ENCODE measurements at regions not wholly inside any gene's neighbourhood (a gene's known extent, or its start where the extent isn't known, plus 50 kb on each side); places are given as distances from the start of the nearest gene placed in this dataset.

DNA sequence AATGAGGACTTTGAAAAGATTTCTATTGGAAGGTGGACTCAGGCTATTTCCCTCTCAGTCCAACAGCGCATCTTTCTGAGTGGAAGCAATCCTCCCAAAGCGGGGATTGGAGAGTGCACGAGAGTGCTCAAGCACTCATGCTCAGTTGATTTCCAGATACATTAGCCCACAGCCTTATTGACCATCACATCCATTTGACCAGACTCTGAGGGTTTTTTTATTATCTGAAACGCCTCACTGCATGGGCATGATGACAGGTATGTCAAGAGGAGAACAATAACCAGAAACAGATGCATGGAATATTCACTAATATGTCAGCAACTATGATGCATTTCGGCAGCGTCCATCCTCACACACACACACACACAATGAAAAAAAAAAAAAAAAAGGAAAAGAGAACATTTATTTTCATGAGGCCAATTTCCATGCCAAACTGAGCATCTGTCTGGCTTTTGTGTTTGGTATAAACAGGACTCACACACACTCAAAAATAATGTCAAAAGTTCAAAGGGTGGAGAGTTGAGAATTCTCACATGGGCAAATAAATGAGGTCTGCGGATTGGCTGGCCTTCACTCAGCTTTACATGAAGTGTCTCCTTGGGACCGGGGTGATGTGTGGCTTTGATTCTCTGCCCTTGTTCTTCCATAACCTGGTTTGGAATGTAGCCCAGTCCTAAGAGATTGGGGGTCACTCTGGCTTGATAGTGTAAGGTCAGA lies 371.6 kb downstream of the MCTP2 start:
- H3K4me3 ChIP-seq (ENCODE audit: low read depth, low read length) = no peak overlapping the region
- no peak for DNase-seq (ENCODE audit: low read depth)

DNA sequence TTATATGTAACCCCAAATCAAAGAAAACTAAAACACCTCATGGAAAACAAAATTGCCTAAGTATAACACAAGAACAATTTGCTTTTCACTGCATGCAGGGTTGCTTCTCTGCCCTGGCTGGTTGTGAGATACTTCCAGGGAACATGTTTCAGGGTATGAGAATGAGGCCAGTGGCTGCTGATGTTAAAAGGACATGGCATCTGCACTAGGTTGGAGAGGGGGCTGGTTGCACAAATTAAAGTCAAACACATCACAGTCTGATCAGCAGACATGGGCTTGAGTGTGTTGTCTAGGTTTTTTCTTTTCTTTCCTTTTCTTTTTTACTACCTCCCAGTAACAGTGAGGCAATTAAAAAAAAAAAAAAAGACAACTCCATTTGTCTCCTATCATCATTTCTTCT lies 374.9 kb downstream of the MCTP2 start:
- no peak for DNase-seq (ENCODE audit: low read depth)
- H3K4me3 ChIP-seq (ENCODE audit: low read depth, low read length) = no peak overlapping the region

GRCh38 chr15:94607176-94607654 lies 375.9 kb downstream of the MCTP2 start:
- no peak overlapping the region for H3K4me3 ChIP-seq (ENCODE audit: low read depth, low read length)
- no peak for DNase-seq (ENCODE audit: low read depth)

DNA sequence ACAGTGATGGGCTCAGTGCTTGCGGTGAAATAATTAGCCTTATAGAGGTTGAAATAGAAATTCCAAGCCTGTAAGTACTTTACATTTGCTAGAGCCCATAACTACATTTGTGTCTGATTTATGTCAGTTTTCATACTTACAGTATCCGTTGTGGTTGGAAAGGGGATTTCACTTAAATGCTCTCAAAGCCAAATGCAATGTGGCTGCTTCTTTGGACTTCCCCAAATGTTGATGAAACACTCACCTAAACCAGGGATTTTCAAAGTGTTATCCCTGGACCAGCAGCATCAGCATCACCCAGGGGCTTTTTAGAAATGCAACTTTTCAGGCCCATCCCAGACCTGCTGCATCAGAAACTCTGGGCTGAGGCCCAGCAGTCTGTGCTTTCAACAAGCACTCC lies 378.7 kb downstream of the MCTP2 start:
- H3K4me3 ChIP-seq (ENCODE audit: low read depth, low read length) = no peak overlapping the region
- no peak for DNase-seq (ENCODE audit: low read depth)

GRCh38 chr15:94610485-94610884 lies 379.1 kb downstream of the MCTP2 start:
- no peak overlapping the region for H3K4me3 ChIP-seq (ENCODE audit: low read depth, low read length)
- DNase-seq (ENCODE audit: low read depth) = no peak

DNA sequence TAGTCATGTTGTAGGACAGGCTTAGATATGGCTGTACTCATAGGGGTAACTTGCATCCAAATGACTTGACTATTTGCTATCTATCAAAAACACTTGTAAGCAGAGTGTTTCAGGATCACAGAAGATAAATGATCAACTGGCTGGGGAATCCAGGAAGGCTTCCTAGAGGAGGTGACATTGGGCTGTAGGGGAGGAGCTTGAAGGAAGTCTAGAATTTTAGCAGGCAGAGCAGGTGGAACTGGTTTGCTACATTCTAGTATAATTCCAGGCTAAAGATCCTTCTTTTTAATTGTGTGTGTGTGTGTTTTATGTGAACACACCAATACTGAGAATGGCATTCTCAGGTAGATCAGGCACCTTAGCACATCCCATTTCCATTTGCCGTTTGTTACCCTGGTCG lies 380.3 kb downstream of the MCTP2 start:
- DNase-seq (ENCODE audit: low read depth) = no peak
- no peak overlapping the region for H3K4me3 ChIP-seq (ENCODE audit: low read depth, low read length)

DNA sequence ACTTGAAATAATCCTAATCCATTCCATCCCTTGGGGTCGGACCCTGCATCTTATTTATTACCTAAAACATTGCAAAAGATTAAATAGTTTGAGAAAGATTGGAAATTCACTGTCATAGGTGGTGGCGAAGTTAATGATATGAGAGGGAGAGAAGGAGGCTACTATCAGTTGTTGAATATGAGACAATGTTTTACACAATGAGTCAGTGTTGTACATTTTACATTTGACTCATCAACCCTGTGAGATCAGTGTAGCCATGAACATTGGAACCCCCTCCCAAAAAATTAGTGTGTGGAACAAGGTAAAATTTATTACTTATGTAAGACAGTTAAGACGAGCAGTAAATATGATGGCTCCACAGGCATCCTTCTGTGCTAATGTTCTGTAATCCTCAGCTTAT lies 384.3 kb downstream of the MCTP2 start:
- DNase-seq (ENCODE audit: low read depth) = no peak
- no peak overlapping the region for H3K4me3 ChIP-seq (ENCODE audit: low read depth, low read length)

DNA sequence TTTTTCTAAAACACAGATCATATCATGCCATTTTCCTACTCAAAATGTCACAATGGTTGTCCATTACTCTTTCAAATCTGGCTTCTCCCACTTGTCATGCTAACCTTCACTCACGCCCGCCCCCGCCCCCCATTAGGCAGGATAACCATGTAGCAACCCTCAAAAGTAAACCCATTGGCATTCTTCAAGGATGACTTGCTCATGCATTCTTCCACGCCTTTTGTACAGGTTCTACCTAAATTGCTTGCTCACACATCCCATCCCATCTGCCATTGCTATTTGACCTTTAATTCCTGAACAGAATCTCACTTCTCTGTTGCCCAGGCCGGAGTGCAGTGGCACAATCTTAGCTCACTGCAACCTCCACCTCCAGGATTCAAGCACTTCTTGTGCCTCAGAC lies 389.3 kb downstream of the MCTP2 start:
- H3K4me3 ChIP-seq (ENCODE audit: low read depth, low read length) = no peak overlapping the region

GRCh38 chr15:94621736-94622135 lies 390.4 kb downstream of the MCTP2 start:
- H3K4me3 ChIP-seq (ENCODE audit: low read depth, low read length) = no peak overlapping the region
- no peak for DNase-seq (ENCODE audit: low read depth)

More for the DNA sequence above, 389.3 kb downstream of the MCTP2 start:
- DNase-seq (ENCODE audit: low read depth) = no peak

- no peak overlapping the region for H3K4me3 ChIP-seq (ENCODE audit: low read depth, low read length)
- no peak for DNase-seq (ENCODE audit: low read depth)
These were observed 395.6 kb downstream of the MCTP2 start for GRCh38 chr15:94626949-94627348.

GRCh38 chr15:94631608-94632007 lies 400.2 kb downstream of the MCTP2 start:
- H3K4me3 ChIP-seq (ENCODE audit: low read depth, low read length) = no peak overlapping the region
- DNase-seq (ENCODE audit: low read depth) = no peak

GRCh38 chr15:94638183-94638582 lies 406.8 kb downstream of the MCTP2 start:
- DNase-seq (ENCODE audit: low read depth) = no peak
- no peak overlapping the region for H3K4me3 ChIP-seq (ENCODE audit: low read depth, low read length)

GRCh38 chr15:94639701-94640100 lies 408.3 kb downstream of the MCTP2 start:
- DNase-seq (ENCODE audit: low read depth) = no peak
- no peak overlapping the region for H3K4me3 ChIP-seq (ENCODE audit: low read depth, low read length)

- no peak for DNase-seq (ENCODE audit: low read depth)
These were observed 413.1 kb downstream of the MCTP2 start for GRCh38 chr15:94644433-94644832.

DNA sequence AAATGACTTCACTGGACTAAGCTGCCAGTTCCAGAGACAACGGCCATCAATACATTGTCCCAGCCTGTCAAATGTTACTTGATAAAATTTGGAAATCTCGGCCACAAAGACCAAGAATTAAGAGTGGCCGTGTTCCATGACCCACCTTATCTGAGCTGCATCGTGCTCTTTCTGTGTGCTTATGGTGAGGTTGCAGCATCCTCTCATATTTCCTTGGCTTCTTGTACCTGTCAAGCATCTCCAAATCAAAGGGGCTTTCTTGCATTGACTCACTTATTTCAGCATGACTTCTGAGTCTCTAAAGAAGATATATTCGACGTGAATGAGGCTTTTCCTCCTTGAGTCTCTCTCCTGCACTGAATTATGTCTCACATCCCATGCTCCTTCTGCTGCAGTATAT lies 421.7 kb downstream of the MCTP2 start:
- no peak for DNase-seq (ENCODE audit: low read depth)
- H3K4me3 ChIP-seq (ENCODE audit: low read depth, low read length) = no peak overlapping the region

More at GRCh38 chr15:94644433-94644832, 413.1 kb downstream of the MCTP2 start:
- H3K4me3 ChIP-seq (ENCODE audit: low read depth, low read length) = no peak overlapping the region

- H3K4me3 ChIP-seq (ENCODE audit: low read depth, low read length) = no peak overlapping the region
- no peak for DNase-seq (ENCODE audit: low read depth)
These were observed 424.0 kb downstream of the MCTP2 start for GRCh38 chr15:94655249-94655880.

- no peak overlapping the region for H3K4me3 ChIP-seq (ENCODE audit: low read depth, low read length)
- DNase-seq (ENCODE audit: low read depth) = no peak
These were observed 434.5 kb downstream of the MCTP2 start for GRCh38 chr15:94665676-94666441.

- DNase-seq (ENCODE audit: low read depth) = no peak
- H3K4me3 ChIP-seq (ENCODE audit: low read depth, low read length) = no peak overlapping the region
These were observed 435.2 kb downstream of the MCTP2 start for GRCh38 chr15:94666553-94666952.

GRCh38 chr15:94667109-94667508 lies 435.7 kb downstream of the MCTP2 start:
- H3K4me3 ChIP-seq (ENCODE audit: low read depth, low read length) = no peak overlapping the region
- DNase-seq (ENCODE audit: low read depth) = no peak

- H3K4me3 ChIP-seq (ENCODE audit: low read depth, low read length) = no peak overlapping the region
- no peak for DNase-seq (ENCODE audit: low read depth)
These were observed 439.2 kb downstream of the MCTP2 start for GRCh38 chr15:94670438-94671034.
